GM18498 (cell line): ENCODE measurements at regions not wholly inside any gene's neighbourhood (a gene's known extent, or its start where the extent isn't known, plus 50 kb on each side); places are given as distances from the start of the nearest gene placed in this dataset.
"Not testable (repeated sequence)": the region's sequence is repeated elsewhere in the genome, so short reads cannot be mapped to it uniquely, and the experiment has no call there.

Experiments used
- ATAC-seq: cut with Tn5 transposase; IDR thresholded peaks from one replicate; pipeline ENCODE4 v1.9.1; 2021; ENCODE audit warnings: mild to moderate bottlenecking, moderate library complexity; ENCODE audit not compliant: unreplicated experiment

DNA sequence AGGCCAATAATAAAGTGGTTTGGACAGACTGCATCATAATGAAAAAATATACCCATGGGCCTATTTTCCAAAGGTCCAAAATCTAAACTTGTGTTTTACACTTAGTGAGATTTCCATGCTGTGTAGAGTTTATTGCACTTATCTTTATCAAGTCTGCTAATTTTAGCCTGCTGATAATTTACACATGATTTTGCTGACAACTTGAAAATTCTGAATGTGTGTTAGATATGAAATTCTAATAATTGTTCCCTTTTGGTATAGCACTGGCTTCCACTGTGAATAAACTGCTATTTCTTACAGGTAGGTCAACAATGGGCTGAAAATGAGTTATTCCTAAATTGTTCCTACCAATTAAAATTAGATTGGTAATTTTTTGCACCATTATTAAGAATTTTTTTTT lies 589.1 kb upstream of the ANO3 start:
- ATAC-seq: no peak

- no peak for ATAC-seq
These were observed 576.5 kb upstream of the ANO3 start for GRCh38 chr11:25755381-25755780.

DNA sequence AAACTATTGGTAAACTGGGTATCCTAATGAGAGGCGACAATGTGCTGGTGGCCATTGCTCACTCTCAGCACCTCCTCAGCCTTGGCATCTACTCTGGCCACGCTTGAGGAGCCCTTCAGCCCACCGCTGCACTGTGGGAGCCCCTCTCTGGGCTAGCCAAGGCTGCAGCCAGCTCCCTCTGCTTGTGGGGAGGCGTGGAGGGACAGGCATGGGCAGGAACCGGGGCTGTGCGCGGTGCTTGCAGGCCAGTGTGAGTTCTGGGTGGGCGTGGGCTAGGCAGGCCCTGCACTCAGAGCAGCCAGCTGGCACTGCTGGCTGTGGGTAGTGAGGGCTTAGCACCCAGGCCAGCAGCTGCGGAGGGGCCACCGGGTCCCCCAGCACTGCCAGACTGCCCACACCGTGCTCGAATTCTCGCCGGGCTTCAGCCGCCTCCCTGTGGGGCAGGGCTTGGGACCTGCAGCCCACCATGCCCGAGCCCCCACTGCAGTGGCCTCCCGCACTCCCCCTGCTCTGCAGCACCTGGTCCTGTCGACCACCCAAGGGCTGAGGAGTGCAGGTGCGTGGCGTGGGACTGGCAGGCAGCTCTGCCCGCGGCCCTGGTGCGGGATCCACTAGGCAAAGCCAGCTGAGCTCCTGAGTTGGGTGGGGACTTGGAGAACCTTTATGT lies 575.9 kb upstream of the ANO3 start:
- no peak for ATAC-seq

GRCh38 chr11:25758145-25758661 lies 573.7 kb upstream of the ANO3 start:
- ATAC-seq: no peak

DNA sequence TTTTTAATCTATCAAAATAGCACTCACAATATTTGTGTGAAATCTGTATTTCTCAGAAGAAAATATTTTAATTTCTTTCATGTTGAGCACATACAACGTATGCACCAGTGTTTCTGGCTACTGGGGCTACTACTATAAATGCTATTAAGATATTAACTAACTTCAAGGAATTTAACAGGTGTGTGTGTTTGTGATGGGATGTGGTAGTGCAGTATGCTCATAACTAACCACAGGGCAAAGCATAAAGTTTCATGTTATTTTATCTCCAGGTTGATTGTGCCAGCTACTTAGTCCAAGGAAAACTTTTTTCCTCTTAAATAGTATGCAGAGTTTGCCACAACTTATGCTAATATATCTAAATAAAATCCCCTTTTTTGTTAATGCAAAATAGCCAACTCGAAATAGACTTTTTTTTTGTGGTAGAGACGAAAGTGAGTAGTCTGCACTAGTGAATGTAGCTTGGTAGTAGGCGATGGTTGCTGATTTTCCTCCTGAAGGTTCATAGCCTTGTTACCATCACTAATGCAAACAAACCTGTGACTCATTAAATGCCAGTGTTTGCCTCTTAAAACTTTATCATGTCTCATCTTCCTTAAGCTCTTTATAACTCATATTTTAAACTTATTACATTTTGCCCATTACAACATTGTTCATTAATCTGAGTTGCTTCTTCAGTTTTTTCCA lies 565.5 kb upstream of the ANO3 start:
- ATAC-seq: no peak

DNA sequence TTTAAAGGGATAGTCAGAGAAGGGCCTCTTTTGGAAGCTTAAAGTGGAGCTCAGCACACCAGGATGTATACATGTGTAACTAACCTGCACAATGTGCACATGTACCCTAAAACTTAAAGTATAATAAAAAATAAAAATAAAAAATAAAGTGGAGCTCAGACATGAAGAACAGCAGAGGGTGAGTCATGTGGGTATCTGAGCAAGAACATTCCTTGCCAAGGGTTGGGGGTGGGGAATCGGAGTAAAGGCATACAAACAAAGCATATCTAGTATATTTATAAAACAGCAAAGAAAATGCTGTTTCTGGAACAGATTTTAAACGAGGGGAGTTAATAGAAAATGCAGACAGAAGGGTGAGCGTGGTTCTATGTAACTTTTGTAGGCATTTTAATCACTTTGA lies 562.6 kb upstream of the ANO3 start:
- ATAC-seq: no peak

DNA sequence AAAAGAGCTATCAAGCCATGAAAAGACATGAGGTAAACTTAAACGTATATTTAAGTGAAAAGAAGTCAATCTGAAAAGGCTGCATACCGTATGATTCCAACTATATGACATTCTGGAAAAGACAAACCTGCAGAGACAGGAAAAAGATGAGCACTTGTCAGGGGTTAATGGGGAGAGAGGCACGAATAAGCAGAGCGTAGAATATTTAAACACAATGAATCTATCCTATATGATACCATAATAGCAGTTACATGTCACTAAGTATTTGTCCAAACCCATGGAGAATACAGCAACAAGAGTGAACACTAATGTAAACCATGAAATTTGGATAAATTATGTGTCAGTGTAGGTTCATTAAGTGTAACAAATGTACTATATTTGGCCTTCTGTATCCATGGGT lies 560.3 kb upstream of the ANO3 start:
- no peak for ATAC-seq

- ATAC-seq: no peak
These were observed 556.3 kb upstream of the ANO3 start for GRCh38 chr11:25775603-25776002.

GRCh38 chr11:25776238-25776637 lies 555.7 kb upstream of the ANO3 start:
- ATAC-seq: no peak

DNA sequence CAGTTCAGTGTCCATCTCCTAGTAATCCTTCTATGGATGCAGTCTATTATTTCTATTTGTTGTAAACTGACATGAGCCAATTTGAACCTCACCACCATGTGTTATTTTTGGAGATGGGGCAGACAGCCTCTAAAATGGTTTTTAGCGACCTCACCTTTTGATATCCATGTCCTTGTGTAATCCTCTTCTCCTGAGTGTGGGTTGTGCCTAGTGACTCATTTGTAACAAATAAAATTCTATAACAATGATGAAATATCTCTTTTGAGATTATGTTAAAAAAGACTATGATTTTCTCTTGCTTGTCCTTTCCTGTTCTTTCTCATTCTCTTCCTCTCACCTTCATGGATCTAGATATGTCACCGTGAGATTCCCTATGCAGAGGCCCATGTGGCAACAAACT lies 554.6 kb upstream of the ANO3 start:
- ATAC-seq: no peak

DNA sequence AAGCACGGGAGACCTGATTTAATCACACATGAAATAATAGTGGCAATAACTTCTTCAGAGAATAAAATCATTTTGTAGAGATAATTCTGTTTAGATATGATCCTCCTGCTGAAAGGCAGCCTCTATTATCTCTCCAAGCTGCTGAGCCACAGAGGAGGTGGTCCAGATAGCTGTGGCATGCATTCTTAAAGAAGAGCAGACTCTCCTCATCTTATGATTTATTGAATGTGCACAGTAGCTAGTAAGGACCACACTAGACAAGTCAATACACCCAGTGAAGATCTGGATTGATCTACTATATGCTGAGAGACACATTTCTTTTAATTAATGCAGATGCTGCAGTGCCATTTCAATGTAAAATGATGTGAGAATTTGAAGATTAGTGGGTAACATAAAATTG lies 552.9 kb upstream of the ANO3 start:
- ATAC-seq: no peak

- no peak for ATAC-seq
These were observed 544.5 kb upstream of the ANO3 start for GRCh38 chr11:25787416-25787815.

DNA sequence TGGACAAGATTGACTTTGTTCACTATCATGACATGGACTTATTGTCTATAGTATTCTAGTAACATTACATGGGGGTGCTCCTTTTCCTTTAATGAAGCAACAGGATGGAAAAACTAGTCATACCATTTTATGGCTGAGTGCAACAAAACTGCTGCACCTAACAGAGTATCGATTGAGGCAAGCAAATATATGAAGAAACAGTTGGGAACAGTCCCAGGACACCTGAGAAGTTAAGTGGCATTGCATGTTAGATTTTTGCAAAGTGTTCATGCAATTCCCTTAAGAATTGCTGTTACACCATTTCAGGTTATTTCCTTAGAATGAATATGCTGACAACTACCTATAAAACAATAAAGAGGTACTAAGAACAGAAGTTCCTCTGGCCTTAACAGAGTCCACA lies 541.5 kb upstream of the ANO3 start:
- ATAC-seq: no peak

GRCh38 chr11:25793637-25794036 lies 538.3 kb upstream of the ANO3 start:
- ATAC-seq: no peak

- ATAC-seq: no peak
These were observed 537.1 kb upstream of the ANO3 start for GRCh38 chr11:25794804-25795203.

DNA sequence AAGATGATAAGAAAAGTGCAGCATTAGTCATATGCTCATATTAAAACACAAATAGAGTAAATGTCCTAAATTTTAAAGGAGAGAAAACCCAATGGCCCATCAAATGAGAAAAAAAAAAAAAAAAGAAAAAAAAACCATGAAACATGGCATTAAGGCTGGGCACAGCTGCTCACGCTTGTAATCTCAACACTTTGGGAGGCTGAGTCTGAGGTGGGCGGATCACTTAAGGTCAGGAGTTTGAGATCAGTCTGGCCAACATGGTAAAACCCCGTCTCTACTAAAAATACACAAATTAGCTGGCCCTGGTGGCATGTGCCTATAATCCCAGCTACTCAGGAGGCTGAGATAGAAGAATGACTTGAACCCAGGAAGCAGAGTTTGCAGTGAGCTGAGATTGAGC lies 515.5 kb upstream of the ANO3 start:
- no peak for ATAC-seq

GRCh38 chr11:25824688-25825087 lies 507.2 kb upstream of the ANO3 start:
- no peak for ATAC-seq

GRCh38 chr11:25831485-25831884 lies 500.4 kb upstream of the ANO3 start:
- not testable (repeated sequence) for ATAC-seq

DNA sequence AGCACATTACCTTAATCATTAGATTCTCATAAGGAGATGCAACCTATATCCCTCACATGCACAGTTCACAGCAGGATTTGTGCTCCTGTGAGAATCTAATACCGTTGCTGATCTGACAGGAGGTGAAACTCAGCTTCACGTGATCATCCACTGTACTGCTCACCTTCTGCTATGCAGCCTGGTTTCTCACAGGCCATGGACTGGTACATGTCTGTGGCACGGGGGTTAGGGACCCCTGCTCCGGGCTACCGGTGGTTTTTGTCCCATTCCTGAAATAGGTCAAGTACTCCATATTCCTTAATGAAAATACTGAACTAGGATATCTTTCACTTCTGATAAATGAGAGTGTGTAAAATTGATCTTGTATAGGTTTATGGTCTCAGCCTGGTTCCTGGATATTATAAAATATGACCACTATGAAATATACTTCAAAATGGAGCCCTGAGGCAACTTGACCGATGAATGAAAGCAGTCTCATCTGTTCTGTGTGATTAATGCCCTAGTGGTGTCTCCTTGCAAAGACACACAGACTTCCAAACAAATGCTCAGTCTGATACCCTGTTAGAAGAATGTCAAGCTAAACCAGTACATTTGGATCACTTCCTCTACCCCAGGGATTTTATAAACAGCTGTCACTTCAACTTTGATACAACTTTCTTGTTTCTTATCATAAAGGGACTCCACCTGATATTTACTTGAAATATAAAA lies 492.9 kb upstream of the ANO3 start:
- no peak for ATAC-seq

DNA sequence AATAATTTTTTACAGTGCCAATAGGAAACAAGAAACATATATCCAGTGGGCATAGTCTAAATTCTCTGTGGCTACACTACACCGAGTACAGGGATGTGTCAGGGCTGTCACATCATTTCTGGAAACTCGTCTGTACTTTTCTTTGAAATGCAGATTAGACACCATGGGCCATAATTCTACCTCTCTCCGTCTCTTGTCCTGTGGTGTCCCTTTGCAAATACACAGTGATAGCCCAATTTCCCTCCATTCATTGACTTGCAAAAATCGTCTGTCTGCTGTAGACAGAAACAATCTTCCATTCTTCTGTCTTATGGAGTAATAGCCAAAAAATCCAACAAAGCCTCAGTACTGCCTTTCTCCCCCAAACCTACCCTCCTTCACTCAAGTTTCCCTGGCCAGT lies 487.1 kb upstream of the ANO3 start:
- no peak for ATAC-seq

DNA sequence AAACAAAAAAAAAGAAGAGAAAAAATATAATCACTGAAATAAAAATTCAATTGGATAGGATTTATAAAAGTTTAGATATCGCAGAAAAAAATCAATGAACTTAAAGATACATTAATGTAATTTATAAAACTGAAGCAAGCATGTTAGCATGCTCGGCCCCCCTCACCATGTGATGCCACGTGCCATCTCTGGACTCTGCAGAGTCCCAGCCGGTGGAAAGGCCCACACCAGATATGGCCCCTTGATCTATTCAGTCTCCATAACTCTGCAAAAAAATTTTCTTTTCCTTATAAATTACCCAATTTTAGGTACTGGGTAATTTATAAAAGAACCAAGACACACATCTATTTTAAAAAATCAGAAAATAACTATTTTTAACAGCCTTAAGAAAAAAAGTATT lies 476.0 kb upstream of the ANO3 start:
- ATAC-seq: no peak

DNA sequence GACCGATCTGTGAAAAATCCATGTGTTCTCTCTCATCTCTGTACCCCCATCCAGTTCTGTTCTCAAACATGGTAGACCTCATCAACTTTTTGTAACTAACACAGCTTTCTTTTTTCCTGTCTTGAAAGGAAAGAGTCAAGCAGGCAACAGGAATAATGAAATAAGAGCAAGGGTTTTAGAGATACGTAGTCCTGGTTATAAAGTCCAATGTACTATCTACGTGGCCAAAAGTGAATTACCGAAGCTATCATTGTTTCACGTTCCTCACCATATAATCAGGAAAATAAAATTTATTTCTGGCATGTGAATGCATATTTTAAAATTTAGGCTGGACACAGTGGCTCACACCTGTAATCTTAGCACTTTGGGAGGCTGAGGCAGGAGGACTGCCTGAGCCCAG lies 472.2 kb upstream of the ANO3 start:
- no peak for ATAC-seq
